H1 (cell line): ENCODE measurements at regions not wholly inside any gene's neighbourhood (a gene's known extent, or its start where the extent isn't known, plus 50 kb on each side); places are given as distances from the start of the nearest gene placed in this dataset.

Source experiments
- CTCF ChIA-PET: fragments of 300-600 bp; sonication (Branson Sonifier 250); formaldehyde crosslinking; loops from one replicate; lab custom pipeline; 2021; ENCODE audit not compliant: partially characterized antibody; lab: Charles Lee
- POLR2A ChIA-PET: fragments of 300-600 bp; sonication (Branson Sonifier 250); formaldehyde crosslinking; loops from one replicate; lab custom pipeline; 2021; ENCODE audit warnings: inconsistent platforms; ENCODE audit not compliant: partially characterized antibody; lab: Charles Lee
- DNase-seq, 2 experiments: peaks; one replicate each; pipeline versions ENCODE4 v3.0.0 to v3.0.0-alpha.2; 2010 to 2022; ENCODE audit warnings: low spot score in 2 of 2, low read depth in 1 of 2, mixed read lengths in 1 of 2
- FAIRE-seq: peaks from 2 replicates; lab custom pipeline; 2011; peaks lifted over from hg19 to GRCh38; lab: Jason Lieb, UNC
- H2AFZ ChIP-seq: 2 replicates; pipeline ENCODE4 v1.8.1; 2012; ENCODE audit warnings: low read length, inconsistent platforms
- H2AK5ac ChIP-seq: 2 replicates; pipeline ENCODE4 v1.6.1; 2013; ENCODE audit warnings: low read depth, low read length
- H2BK120ac ChIP-seq: replicated peaks from 2 replicates; pipeline ENCODE3; 2013; ENCODE audit warnings: low read depth, low read length, inconsistent platforms
- H2BK12ac ChIP-seq: 2 replicates; pipeline ENCODE4 v1.6.1; 2013; ENCODE audit warnings: low read depth, low read length
- H2BK15ac ChIP-seq: 2 replicates; pipeline ENCODE4 v1.6.1; 2013; ENCODE audit warnings: low read length
- H2BK20ac ChIP-seq: 2 replicates; pipeline ENCODE4 v1.6.1; 2013; ENCODE audit warnings: low read length
- H2BK5ac ChIP-seq: 2 replicates; pipeline ENCODE4 v1.6.1; 2013; ENCODE audit warnings: low read depth, low read length
- H3K14ac ChIP-seq: 2 replicates; pipeline ENCODE4 v1.6.1; 2013; ENCODE audit warnings: inconsistent platforms; ENCODE audit not compliant: insufficient read length
- H3K18ac ChIP-seq: 2 replicates; pipeline ENCODE4 v1.6.1; 2013; ENCODE audit warnings: low read length; ENCODE audit errors: extremely low read depth
- H3K23ac ChIP-seq: 2 replicates; pipeline ENCODE4 v1.6.1; 2013; ENCODE audit warnings: inconsistent platforms; ENCODE audit not compliant: insufficient read length
- H3K23me2 ChIP-seq: 2 replicates; pipeline ENCODE4 v1.6.1; 2013; ENCODE audit warnings: low read depth, low read length
- H3K27ac ChIP-seq: 2 replicates; pipeline ENCODE4 v1.6.1; 2011; ENCODE audit warnings: low read depth, low read length, inconsistent platforms
- H3K27me3 ChIP-seq, 4 experiments: replicated peaks in 1 of 4; 1 replicate in 1 of 4; 2 replicates in 3 of 4; pipeline versions ENCODE4 v1.6.1 to v1.8.1; 2011 to 2013; ENCODE audit warnings: low read length in 3 of 4, mild to moderate bottlenecking in 3 of 4, inconsistent platforms in 2 of 4, mixed read lengths in 2 of 4, moderate library complexity in 1 of 4; ENCODE audit not compliant: control insufficient read depth in 3 of 4, insufficient read depth in 3 of 4; ENCODE audit errors: extremely low read depth in 1 of 4
- H3K36me3 ChIP-seq, 4 experiments: 2 replicates each; pipeline versions ENCODE4 v1.6.1 to v1.8.1; 2011 to 2013; ENCODE audit warnings: mild to moderate bottlenecking in 4 of 4, low read length in 3 of 4, moderate library complexity in 2 of 4, control low read depth in 1 of 4, inconsistent platforms in 1 of 4; ENCODE audit not compliant: insufficient read depth in 4 of 4, control insufficient read depth in 2 of 4
- H3K4ac ChIP-seq: replicated peaks from 2 replicates; pipeline ENCODE3; 2013; ENCODE audit warnings: low read length, low read depth, mixed read lengths, inconsistent platforms; ENCODE audit not compliant: insufficient read length
- H3K4me1 ChIP-seq, 4 experiments: replicated peaks in 1 of 4; 1 replicate in 1 of 4; 2 replicates in 3 of 4; pipeline versions ENCODE4 v1.6.1 to v1.8.1; 2011 to 2013; ENCODE audit warnings: low read length in 3 of 4, inconsistent platforms in 2 of 4, mixed read lengths in 1 of 4; ENCODE audit not compliant: insufficient read depth in 4 of 4, control insufficient read depth in 3 of 4
- H3K4me2 ChIP-seq, 2 experiments: 2 replicates each; pipeline versions ENCODE4 v1.6.1 to v1.8.1; 2011 to 2013; ENCODE audit warnings: low read depth in 2 of 2, low read length in 2 of 2, control low read depth in 1 of 2, inconsistent platforms in 1 of 2, mild to moderate bottlenecking in 1 of 2; ENCODE audit not compliant: insufficient read depth in 1 of 2
- H3K4me3 ChIP-seq, 4 experiments: fragments of 200-600, 300-600 bp in 1 of 4; sonication (generic), shearing (Covaris generic), sonication (Bioruptor Twin) in 1 of 4; 2 replicates each; pipeline versions ENCODE4 v1.5.1 to v1.8.1; 2011 to 2016; ENCODE audit warnings: low read length in 4 of 4, low read depth in 3 of 4, control low read depth in 2 of 4, inconsistent platforms in 2 of 4, mild to moderate bottlenecking in 2 of 4, mixed read lengths in 1 of 4, moderate library complexity in 1 of 4; ENCODE audit not compliant: insufficient read depth in 2 of 4; ENCODE audit errors: extremely low read depth in 1 of 4
- H3K56ac ChIP-seq: replicated peaks from 2 replicates; pipeline ENCODE3; 2013; ENCODE audit warnings: low read depth, mild to moderate bottlenecking, mixed read lengths, low read length, inconsistent platforms; ENCODE audit not compliant: insufficient read length
- H3K79me1 ChIP-seq: 2 replicates; pipeline ENCODE4 v1.6.1; 2013; ENCODE audit warnings: low read depth, low read length, control low read depth
- H3K79me2 ChIP-seq, 2 experiments: 2 replicates each; pipeline versions ENCODE4 v1.6.1 to v1.8.1; 2012 to 2013; ENCODE audit warnings: low read length in 2 of 2, mild to moderate bottlenecking in 2 of 2, inconsistent platforms in 1 of 2; ENCODE audit not compliant: insufficient read depth in 2 of 2, control insufficient read depth in 1 of 2
- H3K9ac ChIP-seq, 4 experiments: replicated peaks in 1 of 4; 1 replicate in 1 of 4; 2 replicates in 3 of 4; pipeline versions ENCODE4 v1.6.1 to v1.8.1; 2011 to 2013; ENCODE audit warnings: low read depth in 3 of 4, low read length in 3 of 4, control low read depth in 2 of 4, mild to moderate bottlenecking in 2 of 4, moderate library complexity in 2 of 4, inconsistent platforms in 1 of 4; ENCODE audit errors: extremely low read depth in 1 of 4
- H3K9me3 ChIP-seq, 2 experiments: 2 replicates each; pipeline versions ENCODE4 v1.6.1 to v1.8.1; 2012 to 2013; ENCODE audit warnings: mild to moderate bottlenecking in 2 of 2, moderate library complexity in 2 of 2, control low read depth in 1 of 2, inconsistent platforms in 1 of 2, low read depth in 1 of 2, low read length in 1 of 2, mixed read lengths in 1 of 2; ENCODE audit not compliant: insufficient read depth in 2 of 2
- H4K20me1 ChIP-seq, 2 experiments: replicated peaks in 1 of 2; 2 replicates each; pipeline versions ENCODE3 to v1.8.1; 2011 to 2013; ENCODE audit warnings: inconsistent platforms in 2 of 2, low read length in 2 of 2, mild to moderate bottlenecking in 1 of 2; ENCODE audit not compliant: insufficient read depth in 2 of 2, control insufficient read depth in 1 of 2
- H4K5ac ChIP-seq: 2 replicates; pipeline ENCODE4 v1.6.1; 2013; ENCODE audit warnings: low read length, low read depth, mixed read lengths, inconsistent platforms; ENCODE audit not compliant: insufficient read length
- H4K8ac ChIP-seq: 2 replicates; pipeline ENCODE4 v1.8.0; 2013; ENCODE audit warnings: mild to moderate bottlenecking, moderate library complexity, low read length, inconsistent platforms; ENCODE audit not compliant: insufficient read depth; ENCODE audit errors: extremely low read depth
- H4K91ac ChIP-seq: replicated peaks from 2 replicates; pipeline ENCODE3; 2013; ENCODE audit warnings: low read length, mixed read lengths, inconsistent platforms; ENCODE audit not compliant: insufficient read length
- CBX8 ChIP-seq: fragments of 300-800, 300-1000 bp; sonication (generic); IDR thresholded peaks from 2 replicates; pipeline ENCODE4 v1.7.1; 2016; ENCODE audit warnings: low read depth, low read length, borderline replicate concordance
- CREB1 ChIP-seq: IDR thresholded peaks from 2 replicates; pipeline ENCODE4 v1.6.1; 2012; ENCODE audit warnings: inconsistent platforms
- GABPA ChIP-seq: IDR thresholded peaks from 2 replicates; pipeline ENCODE4 v1.6.1; 2011; ENCODE audit warnings: mild to moderate bottlenecking, low read length, moderate library complexity, borderline replicate concordance; ENCODE audit not compliant: insufficient read depth
- GTF2F1 ChIP-seq: IDR thresholded peaks from 2 replicates; pipeline ENCODE4 v1.6.1; 2012; ENCODE audit warnings: low read depth, low read length, improper control_type of control experiment, borderline replicate concordance
- MAX ChIP-seq: IDR thresholded peaks from 2 replicates; pipeline ENCODE4 v1.6.1; 2012; ENCODE audit warnings: inconsistent platforms
- RAD21 ChIP-seq, 2 experiments: IDR thresholded peaks in 1 of 2; conservative IDR thresholded peaks in 1 of 2; 2 replicates each; pipeline ENCODE4 v1.6.1; 2011; ENCODE audit warnings: low read depth in 2 of 2, low read length in 2 of 2, improper control_type of control experiment in 1 of 2, inconsistent platforms in 1 of 2, mild to moderate bottlenecking in 1 of 2, moderate library complexity in 1 of 2
- RFX5 ChIP-seq: IDR thresholded peaks from 2 replicates; pipeline ENCODE4 v1.6.1; 2011; ENCODE audit warnings: low read depth, low read length, improper control_type of control experiment, borderline replicate concordance
- SRF ChIP-seq: IDR thresholded peaks from 2 replicates; pipeline ENCODE4 v1.6.1; 2011; ENCODE audit warnings: mild to moderate bottlenecking, low read depth, low read length, moderate library complexity
- TEAD4 ChIP-seq: IDR thresholded peaks from 2 replicates; pipeline ENCODE4 v1.6.1; 2012; ENCODE audit warnings: low read depth, low read length, inconsistent platforms, mixed read lengths
- WGBS, 2 experiments: shearing (Covaris generic) in 1 of 2; methylation state at CpG; one replicate each; pipeline versions ENCODE4 v1.1.6 to v1.1.7; 2013 to 2015; ENCODE audit warnings: low lambda C conversion rate in 2 of 2, mixed read lengths in 2 of 2, inconsistent platforms in 1 of 2, low coverage in 1 of 2, missing lambda C conversion rate in 1 of 2; ENCODE audit not compliant: insufficient replicate concordance in 2 of 2, insufficient coverage in 1 of 2, insufficient read length in 1 of 2; ENCODE audit errors: extremely low coverage in 1 of 2, missing lambda C conversion rate in 1 of 2; 5-methylcytosine and 5-hydroxymethylcytosine counted together
- TF ChIP-seq, protein P1 (sequence below): IDR thresholded peaks from 2 replicates; pipeline ENCODE4 v1.6.1; 2011; ENCODE audit warnings: low read depth, mild to moderate bottlenecking, low read length; ENCODE audit not compliant: insufficient read depth
- TF ChIP-seq, protein P2 (sequence below): IDR thresholded peaks from 2 replicates; pipeline ENCODE4 v1.6.1; 2012; ENCODE audit warnings: low read length, inconsistent platforms

- Histone ChIP-seq H2BK20ac (no peak overlapping the region), H2AK5ac (no peak overlapping the region), H3K23ac (no peak overlapping the region), H3K18ac (no peak overlapping the region), H3K27me3 (no peaks in the 10 kb centered on the region), H2BK120ac (no peak overlapping the region), H4K5ac (no peak overlapping the region), H3K56ac (no peak overlapping the region), H4K20me1 (no peaks in the 10 kb centered on the region), H3K36me3 (no peaks in the 10 kb centered on the region), H2BK15ac (no peak overlapping the region), H3K79me1 (no peaks in the 10 kb centered on the region), H2BK12ac (no peak overlapping the region), H2AFZ (no peak overlapping the region), H3K14ac (no peak overlapping the region), H3K9me3 (peaks cover 17 to 67% of the 10 kb centered on the region in 2 experiments; a peak in 3 of 4 replicates), H3K9ac (no peak overlapping the region), H2BK5ac (no peak overlapping the region), H4K91ac (no peak overlapping the region), H3K79me2 (no peaks in the 10 kb centered on the region), H3K23me2 (no peaks in the 10 kb centered on the region), H3K4me3 (no peak overlapping the region), H4K8ac (no peak overlapping the region), H3K4me1 (no peaks in the 10 kb centered on the region), H3K27ac (no peak overlapping the region), H3K4ac (no peak overlapping the region), H3K4me2 (no peak overlapping the region)
- WGBS, 2 experiments = 77% methylated on average over 1 of the region's 1 CpG; no CpG with 5 or more reads in 1 of the 2 experiments
- POLR2A ChIA-PET = no interaction called here
- DNase-seq (no peak), FAIRE-seq (no peak)
- CTCF ChIA-PET = no interaction called here
- TF ChIP-seq SRF (no peak), GABPA (no peak), CBX8 (no peak), MAX (no peak), RFX5 (no peak), GTF2F1 (no peak), TEAD4 (no peak), RAD21 (IDR thresholded peaks at IDR 0.05 in 1 of 2, conservative IDR thresholded peaks at IDR 0.05 in 1 of 2; ENCODE audit: low read depth in 2 of 2, low read length in 2 of 2) (no peak), CREB1 (no peak)
- TF ChIP-seq, protein P1, sequence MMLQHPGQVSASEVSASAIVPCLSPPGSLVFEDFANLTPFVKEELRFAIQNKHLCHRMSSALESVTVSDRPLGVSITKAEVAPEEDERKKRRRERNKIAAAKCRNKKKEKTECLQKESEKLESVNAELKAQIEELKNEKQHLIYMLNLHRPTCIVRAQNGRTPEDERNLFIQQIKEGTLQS = no peak
- TF ChIP-seq, protein P2, sequence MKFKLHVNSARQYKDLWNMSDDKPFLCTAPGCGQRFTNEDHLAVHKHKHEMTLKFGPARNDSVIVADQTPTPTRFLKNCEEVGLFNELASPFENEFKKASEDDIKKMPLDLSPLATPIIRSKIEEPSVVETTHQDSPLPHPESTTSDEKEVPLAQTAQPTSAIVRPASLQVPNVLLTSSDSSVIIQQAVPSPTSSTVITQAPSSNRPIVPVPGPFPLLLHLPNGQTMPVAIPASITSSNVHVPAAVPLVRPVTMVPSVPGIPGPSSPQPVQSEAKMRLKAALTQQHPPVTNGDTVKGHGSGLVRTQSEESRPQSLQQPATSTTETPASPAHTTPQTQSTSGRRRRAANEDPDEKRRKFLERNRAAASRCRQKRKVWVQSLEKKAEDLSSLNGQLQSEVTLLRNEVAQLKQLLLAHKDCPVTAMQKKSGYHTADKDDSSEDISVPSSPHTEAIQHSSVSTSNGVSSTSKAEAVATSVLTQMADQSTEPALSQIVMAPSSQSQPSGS = no peak
Measured at GRCh38 chrY:8327708-8328354, 1009.4 kb upstream of the TSPY4 start.
